ENCODE measurements at regions not wholly inside any gene's neighbourhood (a gene's known extent, or its start where the extent isn't known, plus 50 kb on each side); places are given as distances from the start of the nearest gene placed in this dataset.

- WGBS, 2 donors (ENCODE audit: low coverage in 1 of 2): 70 to 71% methylated on average over 2 to 3 of the region's 3 CpGs
- TF ChIP-seq CTCF (IDR thresholded peaks at IDR 0.05) (no peak), EP300 (IDR thresholded peaks at IDR 0.05) (no peak), POLR2A (IDR thresholded peaks at IDR 0.05) (no peak), POLR2AphosphoS5 (IDR thresholded peaks at IDR 0.05) (no peak)
- no peaks in the 10 kb centered on the region for H3K36me3 ChIP-seq
- H3K4me1 ChIP-seq: no peaks in the 10 kb centered on the region
- no peak overlapping the region for H3K27ac ChIP-seq
- no peak for ATAC-seq
- H3K9me3 ChIP-seq: peaks cover 0 to 26% (median 2%) of the 10 kb centered on the region in 3 donors
- peaks cover 34% of the 10 kb centered on the region for H3K27me3 ChIP-seq
- no peak overlapping the region for H3K4me3 ChIP-seq
Observed at GRCh38 chr1:115565353-115565752, 76.4 kb upstream of the VANGL1 start.

- no peak overlapping the region for H3K4me3 ChIP-seq
- WGBS, 2 donors (ENCODE audit: low coverage in 1 of 2): 12 to 14% methylated on average over 14 to 25 of the region's 25 CpGs
- no peaks in the 10 kb centered on the region for H3K36me3 ChIP-seq
- no peak for TF ChIP-seq CTCF (IDR thresholded peaks at IDR 0.05)
- TF ChIP-seq EP300 (IDR thresholded peaks at IDR 0.05): no peak
- no peak for TF ChIP-seq POLR2A (IDR thresholded peaks at IDR 0.05)
- TF ChIP-seq POLR2AphosphoS5 (IDR thresholded peaks at IDR 0.05): no peak
- no peak overlapping the region for H3K27ac ChIP-seq
- ATAC-seq: no peak
- no peaks in the 10 kb centered on the region for H3K4me1 ChIP-seq
- peaks cover 0 to 26% (median 2%) of the 10 kb centered on the region in 3 donors for H3K9me3 ChIP-seq
- peaks cover 34% of the 10 kb centered on the region for H3K27me3 ChIP-seq
Observed at GRCh38 chr1:115564201-115564600, 77.6 kb upstream of the VANGL1 start.

- Histone ChIP-seq H3K9me3 (peaks cover 0 to 7% (median 0%) of the 10 kb centered on the region in 3 donors), H3K4me3 (no peak overlapping the region), H3K36me3 (no peaks in the 10 kb centered on the region), H3K27ac (no peak overlapping the region), H3K27me3 (peaks cover 34% of the 10 kb centered on the region), H3K4me1 (no peaks in the 10 kb centered on the region)
- TF ChIP-seq POLR2AphosphoS5 (IDR thresholded peaks at IDR 0.05) (no peak), CTCF (IDR thresholded peaks at IDR 0.05) (no peak), EP300 (IDR thresholded peaks at IDR 0.05) (no peak), POLR2A (IDR thresholded peaks at IDR 0.05) (no peak)
- ATAC-seq: no peak
- 62% methylated on average over 3 of the region's 7 CpGs; no CpG with 5 or more reads in 1 of the 2 donors for WGBS, 2 donors (ENCODE audit: low coverage in 1 of 2)
Observed at GRCh38 chr1:115560027-115560426, 81.7 kb upstream of the VANGL1 start.

GRCh38 chr1:115558275-115558674, 83.5 kb upstream of the VANGL1 start:
- no peaks in the 10 kb centered on the region for H3K4me1 ChIP-seq
- peaks cover 19% of the 10 kb centered on the region for H3K27me3 ChIP-seq
- 84 to 100% methylated on average over 2 of the region's 2 CpGs for WGBS, 2 donors (ENCODE audit: low coverage in 1 of 2)
- ATAC-seq: no peak
- no peak overlapping the region for H3K4me3 ChIP-seq
- H3K9me3 ChIP-seq: no peaks in the 10 kb centered on the region
- TF ChIP-seq EP300 (IDR thresholded peaks at IDR 0.05) (no peak), CTCF (IDR thresholded peaks at IDR 0.05) (no peak), POLR2AphosphoS5 (IDR thresholded peaks at IDR 0.05) (no peak), POLR2A (IDR thresholded peaks at IDR 0.05) (no peak)
- no peaks in the 10 kb centered on the region for H3K36me3 ChIP-seq
- no peak overlapping the region for H3K27ac ChIP-seq

GRCh38 chr1:115557715-115558114, 84.1 kb upstream of the VANGL1 start:
- Histone ChIP-seq H3K27ac (no peak overlapping the region), H3K9me3 (no peaks in the 10 kb centered on the region), H3K4me3 (no peak overlapping the region), H3K27me3 (peaks cover 16% of the 10 kb centered on the region), H3K4me1 (no peaks in the 10 kb centered on the region), H3K36me3 (no peaks in the 10 kb centered on the region)
- TF ChIP-seq CTCF (IDR thresholded peaks at IDR 0.05) (no peak), POLR2AphosphoS5 (IDR thresholded peaks at IDR 0.05) (no peak), EP300 (IDR thresholded peaks at IDR 0.05) (no peak), POLR2A (IDR thresholded peaks at IDR 0.05) (no peak)
- ATAC-seq: no peak
- WGBS, 2 donors (ENCODE audit: low coverage in 1 of 2): 67 to 100% methylated on average over 1 of the region's 1 CpG
